ENCODE measurements at regions not wholly inside any gene's neighbourhood (a gene's known extent, or its start where the extent isn't known, plus 50 kb on each side); places are given as distances from the start of the nearest gene placed in this dataset.

DNA sequence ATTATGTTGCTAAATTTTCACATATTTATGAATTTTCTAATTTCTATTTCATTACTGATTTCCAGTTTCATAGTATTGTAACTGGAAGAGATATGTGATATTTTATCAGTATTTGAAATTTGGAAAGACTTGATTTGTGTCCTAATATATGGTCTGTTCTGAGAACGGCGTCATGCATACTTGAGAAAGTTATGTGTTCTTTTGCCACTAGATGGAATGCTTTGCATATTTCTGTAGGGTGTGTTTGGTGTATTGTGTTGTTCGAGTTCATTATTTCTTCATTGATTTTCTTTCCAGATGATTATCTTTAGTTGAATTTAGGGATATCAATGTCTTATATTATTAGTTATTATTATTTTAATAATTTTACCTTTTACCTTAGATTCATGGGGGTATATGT lies 110.6 kb upstream of the ITM2A start:
- TF ChIP-seq, protein P1, sequence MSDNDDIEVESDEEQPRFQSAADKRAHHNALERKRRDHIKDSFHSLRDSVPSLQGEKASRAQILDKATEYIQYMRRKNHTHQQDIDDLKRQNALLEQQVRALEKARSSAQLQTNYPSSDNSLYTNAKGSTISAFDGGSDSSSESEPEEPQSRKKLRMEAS (CRISPR knock-in tag; IDR thresholded peaks at IDR 0.05), result no peak
- TF ChIP-seq, protein P2, sequence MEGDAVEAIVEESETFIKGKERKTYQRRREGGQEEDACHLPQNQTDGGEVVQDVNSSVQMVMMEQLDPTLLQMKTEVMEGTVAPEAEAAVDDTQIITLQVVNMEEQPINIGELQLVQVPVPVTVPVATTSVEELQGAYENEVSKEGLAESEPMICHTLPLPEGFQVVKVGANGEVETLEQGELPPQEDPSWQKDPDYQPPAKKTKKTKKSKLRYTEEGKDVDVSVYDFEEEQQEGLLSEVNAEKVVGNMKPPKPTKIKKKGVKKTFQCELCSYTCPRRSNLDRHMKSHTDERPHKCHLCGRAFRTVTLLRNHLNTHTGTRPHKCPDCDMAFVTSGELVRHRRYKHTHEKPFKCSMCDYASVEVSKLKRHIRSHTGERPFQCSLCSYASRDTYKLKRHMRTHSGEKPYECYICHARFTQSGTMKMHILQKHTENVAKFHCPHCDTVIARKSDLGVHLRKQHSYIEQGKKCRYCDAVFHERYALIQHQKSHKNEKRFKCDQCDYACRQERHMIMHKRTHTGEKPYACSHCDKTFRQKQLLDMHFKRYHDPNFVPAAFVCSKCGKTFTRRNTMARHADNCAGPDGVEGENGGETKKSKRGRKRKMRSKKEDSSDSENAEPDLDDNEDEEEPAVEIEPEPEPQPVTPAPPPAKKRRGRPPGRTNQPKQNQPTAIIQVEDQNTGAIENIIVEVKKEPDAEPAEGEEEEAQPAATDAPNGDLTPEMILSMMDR (IDR thresholded peaks at IDR 0.05), result no peak
- TF ChIP-seq ZNF671 (CRISPR knock-in tag; IDR thresholded peaks at IDR 0.05) (no peak), JUN (CRISPR knock-in tag; IDR thresholded peaks at IDR 0.05) (no peak), ZNF121 (CRISPR knock-in tag; IDR thresholded peaks at IDR 0.05) (no peak)

All from WTC11 (cell line).